Heart left ventricle (tissue), 16 donors: ENCODE measurements at regions not wholly inside any gene's neighbourhood (a gene's known extent, or its start where the extent isn't known, plus 50 kb on each side); places are given as distances from the start of the nearest gene placed in this dataset.

Experiments
- ATAC-seq, 4 donors: fragments of 200-7000 bp; cut with Tn5 transposase; one replicate each; pipeline ENCODE4 v1.9.1; 2020 to 2022; ENCODE audit warnings: moderate library complexity in 4 of 4, mild to moderate bottlenecking in 3 of 4, moderate number of reproducible peaks in 1 of 4
- DNase-seq, 5 donors: peaks; one replicate each; pipeline ENCODE4 v3.0.0-alpha.2; 2020
- H3K27ac ChIP-seq, 12 donors: fragments of 200-600 bp; sonication (generic) in 4 of 12; one replicate each; pipeline versions ENCODE4 v1.5.0 to v1.8.0; 2016 to 2022; ENCODE audit warnings: mild to moderate bottlenecking in 2 of 12
- H3K27me3 ChIP-seq, 9 donors: fragments of 200-600 bp; sonication (generic) in 2 of 9; one replicate each; pipeline versions ENCODE4 v1.5.1 to v1.8.0; 2016 to 2022; ENCODE audit warnings: mild to moderate bottlenecking in 3 of 9
- H3K36me3 ChIP-seq, 9 donors: fragments of 200-600 bp; sonication (generic) in 2 of 9; one replicate each; pipeline versions ENCODE4 v1.5.0 to v1.8.0; 2018 to 2022; ENCODE audit warnings: mild to moderate bottlenecking in 2 of 9
- H3K4me1 ChIP-seq, 12 donors: fragments of 200-600 bp; sonication (generic) in 4 of 12; one replicate each; pipeline versions ENCODE4 v1.5.0 to v1.8.0; 2016 to 2022; ENCODE audit warnings: mild to moderate bottlenecking in 3 of 12
- H3K4me3 ChIP-seq, 12 donors: fragments of 200-600 bp; sonication (generic) in 4 of 12; one replicate each; pipeline versions ENCODE4 v1.5.0 to v1.8.0; 2017 to 2022; ENCODE audit warnings: mild to moderate bottlenecking in 9 of 12, moderate library complexity in 4 of 12
- H3K9me3 ChIP-seq, 12 donors: fragments of 200-600 bp; sonication (generic) in 4 of 12; one replicate each; pipeline versions ENCODE4 v1.5.0 to v1.8.0; 2016 to 2022; ENCODE audit warnings: mild to moderate bottlenecking in 1 of 12
- CTCF ChIP-seq, 12 donors: fragments of 200-600 bp; sonication (generic) in 4 of 12; IDR thresholded peaks; one replicate each; pipeline versions ENCODE4 v1.5.0 to v1.8.0; 2018 to 2022; ENCODE audit warnings: antibody characterized with exemption in 12 of 12, mild to moderate bottlenecking in 5 of 12
- POLR2A ChIP-seq, 2 donors: fragments of 450-650 bp; IDR thresholded peaks; one replicate each; pipeline ENCODE4 v1.6.1; 2017; ENCODE audit warnings: antibody characterized with exemption in 2 of 2, mild to moderate bottlenecking in 2 of 2, moderate library complexity in 2 of 2
- WGBS, 4 donors: extraction: QIAGEN DNeasy Blood & Tissue Kit in 2 of 4; methylation state at CpG; one replicate each; pipeline versions ENCODE4 v1.1.5 to v1.1.7; 2013 to 2018; 5-methylcytosine and 5-hydroxymethylcytosine counted together
- intact Hi-C, 10 donors: fragments of 100-400 bp; cut with DNase I; formaldehyde crosslinking; loops; one replicate each; pipeline versions ENCODE4 v1.11.1 to v1.14.2; 2022
- donor health status: ischemic (EF 13 %, LVEDD 7.1; RV severe dilation, severe dysfunction).
- donor health status: healthy with polysubstance abuse.
- donor health status: DM: no; HTN: yes; CAD: no.
- donor health status: DM: no; HTN: no; CAD: no.
- donor health status: ischemic (EF 25% LVEDD 6.9; RV normal size, moderate dysfunction).
- donor health status: ischemic (EF 25% LVEDD 5.7; RV mildly dilated, moderate dysfunction).
- donor health status: healthy.
- donor health status: DM: yes; HTN: yes; CAD: no.
- donor health status: ischemic (EF 35%, LVEDD 5.7; RV mildly dilated, moderate dysfunction).
- donor health status: nonischemic (EF 11% LVEDD 7.7; RV severe dilation, severe dysfunction).
- donor health status: DM: yes; HTN: yes; CAD: no.
- donor health status: PGD.
- donor health status: ischemic (EF 29% LVEDD 5.4; RV normal size, mild dysfunction).
- donor health status: nonischemic (EF 23%, LVEDD 6.1; RV moderate dilation, normal function).

DNA sequence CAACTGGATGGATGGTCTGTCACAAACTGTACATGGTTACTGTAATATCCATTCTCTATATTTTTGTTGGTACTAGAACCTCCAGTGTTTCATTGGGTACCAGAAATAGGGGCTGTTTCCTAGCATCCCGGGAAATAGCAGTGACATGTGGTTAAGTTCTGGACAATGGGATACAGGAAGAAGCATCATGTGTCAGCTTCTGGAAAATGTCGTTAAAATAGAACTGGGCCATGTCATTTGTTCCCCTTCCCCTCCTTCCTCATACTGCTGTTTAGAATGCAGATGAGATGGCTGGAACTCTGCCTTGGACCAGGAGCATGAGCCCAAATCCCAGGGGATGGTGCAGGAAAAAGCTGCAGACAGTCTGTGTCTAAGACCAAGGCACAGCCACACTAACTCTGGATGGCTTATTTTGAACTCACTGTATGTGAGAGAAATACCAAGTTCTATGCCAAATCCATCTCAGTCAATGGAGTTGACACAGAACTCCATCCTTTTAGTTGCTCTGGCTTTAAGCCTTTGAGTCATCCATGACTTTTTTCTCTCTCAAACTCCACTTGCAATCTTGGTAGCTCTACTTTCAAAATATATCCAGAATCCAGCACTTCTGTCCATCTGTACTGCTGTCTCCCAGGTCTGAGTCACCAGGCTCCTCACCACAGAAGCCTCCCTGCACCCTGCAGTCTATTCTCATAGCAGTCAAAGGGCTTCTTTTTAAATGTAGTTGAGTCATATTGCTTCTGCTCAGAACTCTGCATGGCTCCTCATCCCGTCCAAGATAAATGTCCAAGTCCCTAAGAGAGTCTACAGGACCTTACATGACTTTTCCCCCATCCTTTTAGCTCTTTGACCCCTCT lies 184.2 kb downstream of the NSG2 start:
- Histone ChIP-seq H3K27ac (peak overlapping the region in 3 of 12 donors; percentile 7 to 15 (median 15)), H3K9me3 (no peaks in the 10 kb centered on the region), H3K4me3 (no peak overlapping the region), H3K36me3 (no peaks in the 10 kb centered on the region), H3K27me3 (no peaks in the 10 kb centered on the region), H3K4me1 (peaks cover 0 to 19% (median 0%) of the 10 kb centered on the region in 12 donors)
- DNase-seq = peak in 3 of 5 donors; percentile 33 to 59 (median 40)
- WGBS, 4 donors = 51 to 56% (median 53%) methylated on average over 3 of the region's 3 CpGs
- no peak for TF ChIP-seq POLR2A (IDR thresholded peaks at IDR 0.05)
- no peak for TF ChIP-seq CTCF (IDR thresholded peaks at IDR 0.05)
- intact Hi-C loops = no loop called here
- peak in 3 of 4 donors; percentile 48 to 89 (median 84) for ATAC-seq

DNA sequence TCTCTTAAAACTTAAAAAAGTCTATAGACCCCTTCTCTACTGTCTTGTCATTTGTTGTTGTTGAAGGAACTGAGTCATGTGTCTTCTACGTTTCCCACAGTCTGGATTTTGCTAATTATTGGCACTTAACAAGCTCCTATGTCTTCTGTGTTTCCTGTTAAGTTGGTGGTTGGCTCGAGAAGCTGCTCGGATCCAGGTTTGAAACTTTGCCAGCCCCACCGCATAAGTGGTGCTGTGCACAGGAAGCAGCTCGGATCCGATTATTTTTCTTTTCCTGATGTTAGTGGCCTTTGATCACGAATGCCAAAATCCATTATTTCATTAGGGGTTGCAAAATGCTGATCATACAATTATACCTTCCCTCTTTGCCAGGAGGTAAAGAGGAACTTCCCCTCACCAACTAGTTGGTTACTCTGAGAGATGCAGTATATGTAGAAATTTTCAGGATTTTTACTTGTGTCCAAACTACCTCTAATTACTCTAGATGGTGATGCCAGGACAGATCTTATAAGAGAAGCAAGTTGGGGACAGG lies 186.5 kb downstream of the NSG2 start:
- Histone ChIP-seq H3K36me3 (no peaks in the 10 kb centered on the region), H3K27me3 (no peaks in the 10 kb centered on the region), H3K4me3 (no peak overlapping the region), H3K9me3 (no peaks in the 10 kb centered on the region), H3K27ac (no peak overlapping the region), H3K4me1 (peaks cover 0 to 19% (median 0%) of the 10 kb centered on the region in 12 donors)
- intact Hi-C loops = no loop called here
- DNase-seq (peak in 1 of 5 donors; percentile 31), ATAC-seq (peak in 1 of 4 donors; percentile 35)
- TF ChIP-seq POLR2A (IDR thresholded peaks at IDR 0.05) (no peak), CTCF (IDR thresholded peaks at IDR 0.05) (no peak)
- WGBS, 4 donors = 25 to 49% (median 43%) methylated on average over 7 of the region's 7 CpGs

- ATAC-seq (no peak), DNase-seq (no peak)
- Histone ChIP-seq H3K9me3 (peaks cover 0 to 5% (median 0%) of the 10 kb centered on the region in 12 donors), H3K27ac (no peak overlapping the region), H3K36me3 (no peaks in the 10 kb centered on the region), H3K4me1 (peaks cover 0 to 15% (median 0%) of the 10 kb centered on the region in 12 donors), H3K4me3 (no peak overlapping the region), H3K27me3 (no peaks in the 10 kb centered on the region)
- TF ChIP-seq CTCF (IDR thresholded peaks at IDR 0.05) (no peak), POLR2A (IDR thresholded peaks at IDR 0.05) (no peak)
- WGBS, 4 donors = 54 to 89% (median 81%) methylated on average over 7 to 8 of the region's 8 CpGs
- intact Hi-C loops = no loop called here
These were observed 188.9 kb downstream of the NSG2 start for GRCh38 chr5:174234388-174234787.

DNA sequence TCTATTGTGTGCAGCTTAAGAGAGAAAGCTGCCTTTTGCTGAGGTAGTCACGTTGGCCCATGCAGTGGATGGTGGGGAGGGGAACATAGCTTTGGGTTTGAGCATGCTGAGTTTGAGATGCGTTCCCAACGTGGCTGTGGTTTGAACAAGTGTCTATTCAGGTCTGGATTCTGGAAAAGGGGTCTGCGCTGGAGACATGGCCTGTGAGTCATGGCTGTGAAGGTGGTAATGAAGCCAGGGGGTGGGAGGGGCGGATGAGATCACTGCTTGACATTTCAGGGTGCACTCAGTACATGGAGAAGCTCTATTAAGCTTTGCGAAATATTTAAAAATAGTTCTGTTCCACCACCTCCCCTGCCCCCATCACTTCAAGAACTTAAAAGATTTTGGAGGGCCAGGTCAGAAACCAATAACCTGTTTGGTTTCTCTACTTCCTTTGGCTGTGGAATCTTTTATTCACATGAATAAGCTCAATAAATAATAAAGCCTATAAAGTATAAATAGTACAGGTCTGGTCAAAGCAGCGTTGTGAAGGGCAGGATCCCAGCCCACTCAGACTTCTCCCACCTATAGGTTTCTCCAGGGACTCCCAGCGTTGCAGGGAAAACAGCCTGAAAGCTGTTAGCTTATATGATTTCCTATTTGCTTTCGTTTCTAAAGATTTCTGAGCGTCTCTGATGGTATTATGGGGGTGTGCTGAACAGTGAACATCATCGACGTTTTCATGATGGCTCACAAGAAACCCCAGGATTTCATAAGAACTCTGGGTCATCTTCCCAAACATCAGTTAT lies 189.9 kb downstream of the NSG2 start:
- intact Hi-C loops = no loop called here
- no peak for ATAC-seq
- 74 to 81% (median 79%) methylated on average over 12 of the region's 12 CpGs for WGBS, 4 donors

More for the DNA sequence above, 189.9 kb downstream of the NSG2 start:
- TF ChIP-seq POLR2A (IDR thresholded peaks at IDR 0.05) (no peak), CTCF (IDR thresholded peaks at IDR 0.05) (no peak)
- Histone ChIP-seq H3K4me3 (no peak overlapping the region), H3K4me1 (peaks cover 0 to 8% (median 0%) of the 10 kb centered on the region in 12 donors), H3K9me3 (peaks cover 0 to 12% (median 0%) of the 10 kb centered on the region in 12 donors), H3K27ac (no peak overlapping the region), H3K27me3 (no peaks in the 10 kb centered on the region), H3K36me3 (no peaks in the 10 kb centered on the region)
- no peak for DNase-seq
